ENCODE measurements at regions not wholly inside any gene's neighbourhood (a gene's known extent, or its start where the extent isn't known, plus 50 kb on each side); places are given as distances from the start of the nearest gene placed in this dataset.

GRCh38 chr1:232143315-232143886 is 486.5 kb downstream of the SIPA1L2 start:
- no peak for TF ChIP-seq POLR2AphosphoS5 (IDR thresholded peaks at IDR 0.05; ENCODE audit: insufficient read depth in 1 of 2, low read depth in 1 of 2)
- TF ChIP-seq, protein P1, sequence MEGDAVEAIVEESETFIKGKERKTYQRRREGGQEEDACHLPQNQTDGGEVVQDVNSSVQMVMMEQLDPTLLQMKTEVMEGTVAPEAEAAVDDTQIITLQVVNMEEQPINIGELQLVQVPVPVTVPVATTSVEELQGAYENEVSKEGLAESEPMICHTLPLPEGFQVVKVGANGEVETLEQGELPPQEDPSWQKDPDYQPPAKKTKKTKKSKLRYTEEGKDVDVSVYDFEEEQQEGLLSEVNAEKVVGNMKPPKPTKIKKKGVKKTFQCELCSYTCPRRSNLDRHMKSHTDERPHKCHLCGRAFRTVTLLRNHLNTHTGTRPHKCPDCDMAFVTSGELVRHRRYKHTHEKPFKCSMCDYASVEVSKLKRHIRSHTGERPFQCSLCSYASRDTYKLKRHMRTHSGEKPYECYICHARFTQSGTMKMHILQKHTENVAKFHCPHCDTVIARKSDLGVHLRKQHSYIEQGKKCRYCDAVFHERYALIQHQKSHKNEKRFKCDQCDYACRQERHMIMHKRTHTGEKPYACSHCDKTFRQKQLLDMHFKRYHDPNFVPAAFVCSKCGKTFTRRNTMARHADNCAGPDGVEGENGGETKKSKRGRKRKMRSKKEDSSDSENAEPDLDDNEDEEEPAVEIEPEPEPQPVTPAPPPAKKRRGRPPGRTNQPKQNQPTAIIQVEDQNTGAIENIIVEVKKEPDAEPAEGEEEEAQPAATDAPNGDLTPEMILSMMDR (IDR thresholded peaks at IDR 0.05), result no peak

Data from vagina (tissue), 2 donors.